ENCODE measurements at regions not wholly inside any gene's neighbourhood (a gene's known extent, or its start where the extent isn't known, plus 50 kb on each side); places are given as distances from the start of the nearest gene placed in this dataset.

GRCh38 chr5:6305853-6306252 is 72.5 kb downstream of the MED10 start:
- DNase-seq (ENCODE audit: low read depth in 1 of 2, low spot score in 2 of 2): no peak

More at GRCh38 chr5:6305853-6306252, 72.5 kb downstream of the MED10 start:
- H4K20me1 ChIP-seq (replicated peaks in 1 of 2; ENCODE audit: control insufficient read depth in 1 of 2, insufficient read depth in 2 of 2, low read length in 2 of 2): peaks cover 3 to 11% of the 10 kb centered on the region in 2 experiments
- H3K4ac ChIP-seq (replicated peaks; ENCODE audit: insufficient read length, low read depth, low read length): no peak overlapping the region
- no peak overlapping the region for H3K27ac ChIP-seq (ENCODE audit: low read depth, low read length)
- no peak overlapping the region for H3K23ac ChIP-seq (ENCODE audit: insufficient read length)
- H2BK15ac ChIP-seq (ENCODE audit: low read length): no peak overlapping the region
- no peak overlapping the region for H2BK20ac ChIP-seq (ENCODE audit: low read length)
- H4K5ac ChIP-seq (ENCODE audit: insufficient read length, low read depth, low read length): no peak overlapping the region
- no peak overlapping the region for H2BK12ac ChIP-seq (ENCODE audit: low read depth, low read length)
- no peak overlapping the region for H4K8ac ChIP-seq (ENCODE audit: extremely low read depth, insufficient read depth, low read length)
- ChIA-PET CTCF (ENCODE audit: partially characterized antibody) (no interaction called here), POLR2A (ENCODE audit: partially characterized antibody) (no interaction called here)
- H3K4me3 ChIP-seq (ENCODE audit: extremely low read depth in 1 of 4, insufficient read depth in 2 of 4, low read depth in 3 of 4, low read length in 4 of 4): no peak overlapping the region
- H3K36me3 ChIP-seq (ENCODE audit: control insufficient read depth in 2 of 4, insufficient read depth in 4 of 4, low read length in 3 of 4): no peaks in the 10 kb centered on the region
- H2AFZ ChIP-seq (ENCODE audit: low read length): no peak overlapping the region
- peaks cover 5% of the 10 kb centered on the region; the same call in 1 of the 2 replicates for H3K23me2 ChIP-seq (ENCODE audit: low read depth, low read length)
- no peak overlapping the region for H4K91ac ChIP-seq (replicated peaks; ENCODE audit: insufficient read length, low read length)
- no peaks in the 10 kb centered on the region for H3K9me3 ChIP-seq (ENCODE audit: insufficient read depth in 2 of 2, low read depth in 1 of 2, low read length in 1 of 2)
- no peak overlapping the region for H3K56ac ChIP-seq (replicated peaks; ENCODE audit: insufficient read length, low read depth, low read length)
- no peaks in the 10 kb centered on the region for H3K79me2 ChIP-seq (ENCODE audit: control insufficient read depth in 1 of 2, insufficient read depth in 2 of 2, low read length in 2 of 2)
- H3K18ac ChIP-seq (ENCODE audit: extremely low read depth, low read length): no peak overlapping the region
- H3K14ac ChIP-seq (ENCODE audit: insufficient read length): no peak overlapping the region
- 73% methylated on average over 6 of the region's 6 CpGs; no CpG with 5 or more reads in 1 of the 2 experiments for WGBS, 2 experiments (ENCODE audit: extremely low coverage in 1 of 2, insufficient coverage in 1 of 2, insufficient read length in 1 of 2, insufficient replicate concordance in 2 of 2, low coverage in 1 of 2, low lambda C conversion rate in 2 of 2, missing lambda C conversion rate in 1 of 2)
- H3K79me1 ChIP-seq (ENCODE audit: low read depth, low read length): no peaks in the 10 kb centered on the region
- no peak overlapping the region for H2BK5ac ChIP-seq (ENCODE audit: low read depth, low read length)
- no peak for TF ChIP-seq TEAD4 (IDR thresholded peaks at IDR 0.05; ENCODE audit: low read depth, low read length)
- no peak for TF ChIP-seq E2F6 (IDR thresholded peaks at IDR 0.05)
- TF ChIP-seq KDM1A (IDR thresholded peaks at IDR 0.05; ENCODE audit: borderline replicate concordance, low read length): no peak
- TF ChIP-seq SIN3A (conservative IDR thresholded peaks at IDR 0.05 in 1 of 2, IDR thresholded peaks at IDR 0.05 in 1 of 2; ENCODE audit: low read depth in 1 of 2, low read length in 2 of 2): no peak
- TF ChIP-seq CEBPB (IDR thresholded peaks at IDR 0.05; ENCODE audit: low read depth, low read length): no peak
- TF ChIP-seq TAF7 (optimal IDR thresholded peaks at IDR 0.05; ENCODE audit: borderline replicate concordance, low read depth, low read length): no peak
- no peak for TF ChIP-seq TBP (IDR thresholded peaks at IDR 0.05; ENCODE audit: low read depth, low read length)
- TF ChIP-seq CBX8 (IDR thresholded peaks at IDR 0.05; ENCODE audit: borderline replicate concordance, low read depth, low read length): no peak
- TF ChIP-seq, protein P1, sequence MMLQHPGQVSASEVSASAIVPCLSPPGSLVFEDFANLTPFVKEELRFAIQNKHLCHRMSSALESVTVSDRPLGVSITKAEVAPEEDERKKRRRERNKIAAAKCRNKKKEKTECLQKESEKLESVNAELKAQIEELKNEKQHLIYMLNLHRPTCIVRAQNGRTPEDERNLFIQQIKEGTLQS (IDR thresholded peaks at IDR 0.05; ENCODE audit: insufficient read depth, low read depth, low read length): no peak
- no peak for TF ChIP-seq FOSL1 (IDR thresholded peaks at IDR 0.05; ENCODE audit: insufficient read depth, low read depth, low read length)
- TF ChIP-seq RBBP5 (IDR thresholded peaks at IDR 0.05; ENCODE audit: borderline replicate concordance, low read depth, low read length): no peak
- no peak overlapping the region for H2AK5ac ChIP-seq (ENCODE audit: low read depth, low read length)
- H2BK120ac ChIP-seq (replicated peaks; ENCODE audit: low read depth, low read length): no peak overlapping the region
- no peak overlapping the region for H3K9ac ChIP-seq (replicated peaks in 1 of 4; ENCODE audit: extremely low read depth in 1 of 4, low read depth in 3 of 4, low read length in 3 of 4)
- peaks cover 0 to 6% (median 2%) of the 10 kb centered on the region in 4 experiments; a peak in 2 of 7 replicates for H3K4me1 ChIP-seq (replicated peaks in 1 of 4; ENCODE audit: control insufficient read depth in 3 of 4, insufficient read depth in 4 of 4, low read length in 3 of 4)
- FAIRE-seq: no peak
- peaks cover 40 to 79% (median 57%) of the 10 kb centered on the region in 4 experiments for H3K27me3 ChIP-seq (replicated peaks in 1 of 4; ENCODE audit: control insufficient read depth in 3 of 4, extremely low read depth in 1 of 4, insufficient read depth in 3 of 4, low read length in 3 of 4)
- no peak overlapping the region for H3K4me2 ChIP-seq (ENCODE audit: insufficient read depth in 1 of 2, low read depth in 2 of 2, low read length in 2 of 2)

Data from H1 (cell line).